ENCODE measurements at regions not wholly inside any gene's neighbourhood (a gene's known extent, or its start where the extent isn't known, plus 50 kb on each side); places are given as distances from the start of the nearest gene placed in this dataset.

- peak; percentile 26 for DNase-seq
These were observed 121.4 kb upstream of the DST start for GRCh38 chr6:56764081-56764566.

- DNase-seq: no peak
These were observed 119.0 kb upstream of the DST start for GRCh38 chr6:56761651-56762050.

GRCh38 chr6:56760842-56761241, 118.2 kb upstream of the DST start:
- DNase-seq: no peak

- DNase-seq: no peak
These were observed 116.8 kb upstream of the DST start for GRCh38 chr6:56759521-56759920.

GRCh38 chr6:56758553-56758952, 115.9 kb upstream of the DST start:
- no peak for DNase-seq

GRCh38 chr6:56758120-56758519, 115.4 kb upstream of the DST start:
- no peak for DNase-seq

- DNase-seq: no peak
These were observed 114.9 kb upstream of the DST start for GRCh38 chr6:56757588-56757984.

GRCh38 chr6:56756791-56757587, 114.3 kb upstream of the DST start:
- DNase-seq: no peak

- no peak for DNase-seq
These were observed 113.6 kb upstream of the DST start for GRCh38 chr6:56756219-56756789.

GRCh38 chr6:56755040-56755439, 112.4 kb upstream of the DST start:
- no peak for DNase-seq

- no peak for DNase-seq
These were observed 111.1 kb upstream of the DST start for GRCh38 chr6:56753811-56754210.

- DNase-seq: no peak
These were observed 109.8 kb upstream of the DST start for GRCh38 chr6:56752534-56752933.

GRCh38 chr6:56752009-56752408, 109.3 kb upstream of the DST start:
- no peak for DNase-seq

GRCh38 chr6:56751604-56752003, 108.9 kb upstream of the DST start:
- DNase-seq: no peak

GRCh38 chr6:56750686-56751085, 108.0 kb upstream of the DST start:
- no peak for DNase-seq

GRCh38 chr6:56749632-56750151, 107.0 kb upstream of the DST start:
- peak; percentile 54 for DNase-seq

GRCh38 chr6:56746767-56747504, 104.2 kb upstream of the DST start:
- no peak for DNase-seq

- DNase-seq: no peak
These were observed 103.3 kb upstream of the DST start for GRCh38 chr6:56745971-56746370.

GRCh38 chr6:56745081-56745480, 102.4 kb upstream of the DST start:
- DNase-seq: no peak

GRCh38 chr6:56744528-56744927, 101.8 kb upstream of the DST start:
- no peak for DNase-seq

GRCh38 chr6:56742122-56742791, 99.6 kb upstream of the DST start:
- DNase-seq: peak; percentile 28

- DNase-seq: no peak
These were observed 98.8 kb upstream of the DST start for GRCh38 chr6:56741472-56741871.

Measured in kidney glomerular epithelial cell (primary cell).